Liver (tissue), 3 donors: ENCODE measurements at regions not wholly inside any gene's neighbourhood (a gene's known extent, or its start where the extent isn't known, plus 50 kb on each side); places are given as distances from the start of the nearest gene placed in this dataset.

Experiments
- EGR1 ChIP-seq, 2 donors: IDR thresholded peaks; 2 replicates each; pipeline ENCODE4 v1.6.1; 2016 to 2018; ENCODE audit warnings: antibody characterized with exemption in 2 of 2, low read depth in 2 of 2
- GABPA ChIP-seq, 2 donors: IDR thresholded peaks in 1 of 2; conservative IDR thresholded peaks in 1 of 2; 2 replicates each; pipeline ENCODE4 v1.6.1; 2016; ENCODE audit warnings: antibody characterized with exemption in 2 of 2, mild to moderate bottlenecking in 1 of 2, moderate library complexity in 1 of 2
- HNF4A ChIP-seq, 2 donors: conservative IDR thresholded peaks; 2 replicates each; pipeline ENCODE4 v1.6.1; 2016; ENCODE audit warnings: antibody characterized with exemption in 2 of 2, mild to moderate bottlenecking in 2 of 2
- RXRA ChIP-seq, 2 donors: IDR thresholded peaks; 2 replicates each; pipeline ENCODE4 v1.6.1; 2017 to 2018; ENCODE audit warnings: antibody characterized with exemption in 2 of 2, mild to moderate bottlenecking in 1 of 2
- SP1 ChIP-seq: IDR thresholded peaks from 2 replicates; pipeline ENCODE4 v1.6.1; 2018; ENCODE audit warnings: antibody characterized with exemption, mild to moderate bottlenecking
- TAF1 ChIP-seq: conservative IDR thresholded peaks from 2 replicates; pipeline ENCODE4 v1.6.1; 2016; ENCODE audit warnings: antibody characterized with exemption, mild to moderate bottlenecking
- YY1 ChIP-seq: IDR thresholded peaks from 2 replicates; pipeline ENCODE4 v1.6.1; 2016; ENCODE audit warnings: antibody characterized with exemption, mild to moderate bottlenecking
- TF ChIP-seq, protein P1 (sequence below): fragments of 150-350 bp; IDR thresholded peaks from 2 replicates; pipeline ENCODE4 v1.5.1; 2017; ENCODE audit warnings: improper control_type of control experiment, low read depth, low read length; ENCODE audit not compliant: missing input control
- TF ChIP-seq, protein P2 (sequence below): IDR thresholded peaks from 2 replicates; pipeline ENCODE4 v1.6.1; 2016; ENCODE audit warnings: antibody characterized with exemption, mild to moderate bottlenecking
- TF ChIP-seq, protein P3 (sequence below): IDR thresholded peaks from 2 replicates; pipeline ENCODE4 v1.6.1; 2016; ENCODE audit warnings: antibody characterized with exemption
- TF ChIP-seq, protein P4 (sequence below): IDR thresholded peaks from 2 replicates; pipeline ENCODE4 v1.6.1; 2016; ENCODE audit warnings: antibody characterized with exemption
- donor health status: healthy.
- donor health status: healthy.

DNA sequence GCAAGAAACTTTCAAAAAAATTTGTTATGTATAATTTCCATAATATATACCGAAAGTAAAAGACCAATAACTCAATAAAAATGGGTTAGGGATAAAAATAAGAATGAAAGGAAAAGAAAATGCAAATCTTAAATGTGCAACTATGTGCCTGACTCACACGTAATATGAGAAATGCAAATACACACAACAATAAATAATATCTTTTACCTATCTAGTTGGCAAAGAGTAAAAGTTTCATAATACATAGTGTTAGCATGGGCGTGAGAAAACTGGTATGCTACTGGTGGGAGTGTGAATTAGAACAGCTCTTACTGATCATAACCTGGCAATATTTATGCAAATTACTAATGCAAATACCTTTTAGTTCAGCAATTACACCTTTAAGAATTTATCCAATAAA, 438.5 kb upstream of the CITED2 start:
- TF ChIP-seq, protein P1, sequence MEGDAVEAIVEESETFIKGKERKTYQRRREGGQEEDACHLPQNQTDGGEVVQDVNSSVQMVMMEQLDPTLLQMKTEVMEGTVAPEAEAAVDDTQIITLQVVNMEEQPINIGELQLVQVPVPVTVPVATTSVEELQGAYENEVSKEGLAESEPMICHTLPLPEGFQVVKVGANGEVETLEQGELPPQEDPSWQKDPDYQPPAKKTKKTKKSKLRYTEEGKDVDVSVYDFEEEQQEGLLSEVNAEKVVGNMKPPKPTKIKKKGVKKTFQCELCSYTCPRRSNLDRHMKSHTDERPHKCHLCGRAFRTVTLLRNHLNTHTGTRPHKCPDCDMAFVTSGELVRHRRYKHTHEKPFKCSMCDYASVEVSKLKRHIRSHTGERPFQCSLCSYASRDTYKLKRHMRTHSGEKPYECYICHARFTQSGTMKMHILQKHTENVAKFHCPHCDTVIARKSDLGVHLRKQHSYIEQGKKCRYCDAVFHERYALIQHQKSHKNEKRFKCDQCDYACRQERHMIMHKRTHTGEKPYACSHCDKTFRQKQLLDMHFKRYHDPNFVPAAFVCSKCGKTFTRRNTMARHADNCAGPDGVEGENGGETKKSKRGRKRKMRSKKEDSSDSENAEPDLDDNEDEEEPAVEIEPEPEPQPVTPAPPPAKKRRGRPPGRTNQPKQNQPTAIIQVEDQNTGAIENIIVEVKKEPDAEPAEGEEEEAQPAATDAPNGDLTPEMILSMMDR: no peak
- TF ChIP-seq TAF1 (no peak), YY1 (no peak), HNF4A (conservative IDR thresholded peaks at IDR 0.05) (no peak), GABPA (IDR thresholded peaks at IDR 0.05 in 1 of 2, conservative IDR thresholded peaks at IDR 0.05 in 1 of 2) (no peak), RXRA (IDR thresholded peaks at IDR 0.05) (no peak), EGR1 (IDR thresholded peaks at IDR 0.05; ENCODE audit: low read depth in 2 of 2) (no peak), SP1 (no peak)
- TF ChIP-seq, protein P2, sequence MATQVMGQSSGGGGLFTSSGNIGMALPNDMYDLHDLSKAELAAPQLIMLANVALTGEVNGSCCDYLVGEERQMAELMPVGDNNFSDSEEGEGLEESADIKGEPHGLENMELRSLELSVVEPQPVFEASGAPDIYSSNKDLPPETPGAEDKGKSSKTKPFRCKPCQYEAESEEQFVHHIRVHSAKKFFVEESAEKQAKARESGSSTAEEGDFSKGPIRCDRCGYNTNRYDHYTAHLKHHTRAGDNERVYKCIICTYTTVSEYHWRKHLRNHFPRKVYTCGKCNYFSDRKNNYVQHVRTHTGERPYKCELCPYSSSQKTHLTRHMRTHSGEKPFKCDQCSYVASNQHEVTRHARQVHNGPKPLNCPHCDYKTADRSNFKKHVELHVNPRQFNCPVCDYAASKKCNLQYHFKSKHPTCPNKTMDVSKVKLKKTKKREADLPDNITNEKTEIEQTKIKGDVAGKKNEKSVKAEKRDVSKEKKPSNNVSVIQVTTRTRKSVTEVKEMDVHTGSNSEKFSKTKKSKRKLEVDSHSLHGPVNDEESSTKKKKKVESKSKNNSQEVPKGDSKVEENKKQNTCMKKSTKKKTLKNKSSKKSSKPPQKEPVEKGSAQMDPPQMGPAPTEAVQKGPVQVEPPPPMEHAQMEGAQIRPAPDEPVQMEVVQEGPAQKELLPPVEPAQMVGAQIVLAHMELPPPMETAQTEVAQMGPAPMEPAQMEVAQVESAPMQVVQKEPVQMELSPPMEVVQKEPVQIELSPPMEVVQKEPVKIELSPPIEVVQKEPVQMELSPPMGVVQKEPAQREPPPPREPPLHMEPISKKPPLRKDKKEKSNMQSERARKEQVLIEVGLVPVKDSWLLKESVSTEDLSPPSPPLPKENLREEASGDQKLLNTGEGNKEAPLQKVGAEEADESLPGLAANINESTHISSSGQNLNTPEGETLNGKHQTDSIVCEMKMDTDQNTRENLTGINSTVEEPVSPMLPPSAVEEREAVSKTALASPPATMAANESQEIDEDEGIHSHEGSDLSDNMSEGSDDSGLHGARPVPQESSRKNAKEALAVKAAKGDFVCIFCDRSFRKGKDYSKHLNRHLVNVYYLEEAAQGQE: no peak
- TF ChIP-seq, protein P3, sequence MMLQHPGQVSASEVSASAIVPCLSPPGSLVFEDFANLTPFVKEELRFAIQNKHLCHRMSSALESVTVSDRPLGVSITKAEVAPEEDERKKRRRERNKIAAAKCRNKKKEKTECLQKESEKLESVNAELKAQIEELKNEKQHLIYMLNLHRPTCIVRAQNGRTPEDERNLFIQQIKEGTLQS: no peak
- TF ChIP-seq, protein P4, sequence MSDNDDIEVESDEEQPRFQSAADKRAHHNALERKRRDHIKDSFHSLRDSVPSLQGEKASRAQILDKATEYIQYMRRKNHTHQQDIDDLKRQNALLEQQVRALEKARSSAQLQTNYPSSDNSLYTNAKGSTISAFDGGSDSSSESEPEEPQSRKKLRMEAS: no peak
